ENCODE measurements at regions not wholly inside any gene's neighbourhood (a gene's known extent, or its start where the extent isn't known, plus 50 kb on each side); places are given as distances from the start of the nearest gene placed in this dataset.

- TF ChIP-seq CTCF (IDR thresholded peaks at IDR 0.05) (no peak), POLR2A (IDR thresholded peaks at IDR 0.05; ENCODE audit: low read depth) (no peak), EP300 (IDR thresholded peaks at IDR 0.05) (no peak)
Observed at GRCh38 chr6:100152201-100152600, 158.2 kb upstream of the MCHR2 start.

Data from esophagus muscularis mucosa (tissue), 4 donors.